ENCODE measurements at regions not wholly inside any gene's neighbourhood (a gene's known extent, or its start where the extent isn't known, plus 50 kb on each side); places are given as distances from the start of the nearest gene placed in this dataset.

- H3K9me1 ChIP-seq (replicated peaks; ENCODE audit: control insufficient read depth, extremely low read depth, insufficient read depth, low read length), result no peaks in the 10 kb centered on the region
- H2AFZ ChIP-seq (ENCODE audit: low read depth, low read length), result no peak overlapping the region
- BruUV-seq (replicated peaks), result no TSS peak
- peaks cover under 1% of the 10 kb centered on the region for H3K4me1 ChIP-seq (ENCODE audit: control insufficient read depth, extremely low read depth, insufficient read depth, low read length)
- DNase-seq (ENCODE audit: low read depth, low spot score) (no peak), FAIRE-seq (no peak)
- ChIA-PET POLR2A (no interaction called here), CTCF (interaction anchor here (0.9 to 1.7 kb wide), 2 partner anchors 9 to 60 kb away, joined by 3 to 5 read pairs; no protein-coding TSS in a partner anchor)
- no peak overlapping the region for H3K4me2 ChIP-seq (ENCODE audit: insufficient read depth, low read length)
- no peaks in the 10 kb centered on the region for H4K20me1 ChIP-seq (replicated peaks; ENCODE audit: control insufficient read depth, extremely low read depth, insufficient read depth, low read length)
- no peaks in the 10 kb centered on the region for H3K27me3 ChIP-seq (ENCODE audit: control insufficient read depth in 2 of 2, insufficient read depth in 2 of 2, low read length in 2 of 2)
- no peak overlapping the region for H3K27ac ChIP-seq (ENCODE audit: insufficient read depth, low read depth, low read length)
- H3K9me3 ChIP-seq (replicated peaks; ENCODE audit: control insufficient read depth, insufficient read depth, low read length), result no peaks in the 10 kb centered on the region
- intact Hi-C loops (cut with micrococcal nuclease), result no loop called here
- dilution Hi-C loops (cut with MboI; ENCODE audit: extremely low pct_ligation_motif_present, low sequenced_read_pairs), result no loop called here
- H3K79me2 ChIP-seq (ENCODE audit: control insufficient read depth, insufficient read depth, low read length), result no peaks in the 10 kb centered on the region
- H3K4me3 ChIP-seq (replicated peaks in 1 of 3; ENCODE audit: insufficient read depth in 1 of 3, low read depth in 1 of 3, low read length in 3 of 3), result no peak overlapping the region
- no peak for TF ChIP-seq JUN (IDR thresholded peaks at IDR 0.05; ENCODE audit: borderline replicate concordance, insufficient read depth, insufficient read length, low read depth)
- no peak for TF ChIP-seq EZH2 (IDR thresholded peaks at IDR 0.05; ENCODE audit: borderline replicate concordance, low read depth, low read length, severe bottlenecking)
- TF ChIP-seq FOS (IDR thresholded peaks at IDR 0.05; ENCODE audit: borderline replicate concordance, insufficient read depth, low read length), result peak; percentile 60
- TF ChIP-seq CTCF (IDR thresholded peaks at IDR 0.05; ENCODE audit: extremely low read depth in 1 of 2, insufficient read depth in 1 of 2, low read depth in 1 of 2, low read length in 2 of 2), result no peak
- TF ChIP-seq POLR2A (IDR thresholded peaks at IDR 0.05; ENCODE audit: low read depth, low read length), result no peak
- no peak overlapping the region for H3K9ac ChIP-seq (replicated peaks; ENCODE audit: extremely low read depth, insufficient read depth, low read length)
- no peaks in the 10 kb centered on the region for H3K36me3 ChIP-seq (ENCODE audit: control insufficient read depth in 2 of 2, extremely low read depth in 1 of 2, insufficient read depth in 2 of 2, low read length in 2 of 2)
Observed at GRCh38 chr12:90023207-90023900, 314.7 kb upstream of the ATP2B1 start.
